A549 (cell line): ENCODE measurements at regions not wholly inside any gene's neighbourhood (a gene's known extent, or its start where the extent isn't known, plus 50 kb on each side); places are given as distances from the start of the nearest gene placed in this dataset.

ENCODE experiments used
- ATAC-seq, 2 experiments: fragments of 200-7000 bp in 1 of 2; fragments of >200 bp in 1 of 2; cut with Nextera tagmentation in 1 of 2; cut with Tn5 transposase in 1 of 2; 3 replicates each; pipeline versions ENCODE4 v1.8.0 to v1.9.1; 2018 to 2020; ENCODE audit warnings: mild to moderate bottlenecking in 1 of 2, moderate library complexity in 1 of 2
- CTCF ChIA-PET: fragments of 300-600 bp; sonication (Branson Sonifier 250); formaldehyde crosslinking; extraction: SDS; loops from one replicate; lab custom pipeline; 2021; ENCODE audit warnings: antibody characterized with exemption, inconsistent platforms; lab: Yijun Ruan, JAX
- POLR2A ChIA-PET: fragments of 350-600 bp; formaldehyde crosslinking; extraction: SDS; loops from one replicate; lab custom pipeline; 2021; ENCODE audit warnings: antibody characterized with exemption, inconsistent platforms; lab: Yijun Ruan, JAX
- DNase-seq, 2 experiments: peaks; one replicate each; pipeline versions ENCODE4 v3.0.0 to v3.0.0-alpha.2; 2011 to 2016; ENCODE audit warnings: low read depth in 1 of 2, low spot score in 1 of 2
- FAIRE-seq: peaks from 2 replicates; lab custom pipeline; 2011; peaks lifted over from hg19 to GRCh38; lab: Jason Lieb, UNC
- H3K27ac ChIP-seq, 2 experiments: fragments of >200 bp; sonication (Bioruptor Twin); formaldehyde crosslinking; 3 replicates each; pipeline ENCODE4 v1.5.1; 2016 to 2017
- H3K4me1 ChIP-seq: fragments of >200 bp; sonication (Bioruptor Twin); formaldehyde crosslinking; 3 replicates; pipeline ENCODE4 v1.6.1; 2016
- H3K4me2 ChIP-seq: fragments of >200 bp; sonication (Bioruptor Twin); formaldehyde crosslinking; 3 replicates; pipeline ENCODE4 v1.6.1; 2016
- H3K4me3 ChIP-seq: fragments of >200 bp; sonication (Bioruptor Twin); formaldehyde crosslinking; 3 replicates; pipeline ENCODE4 v1.5.1; 2016
- H3K9me3 ChIP-seq: fragments of >200 bp; sonication (Bioruptor Twin); formaldehyde crosslinking; 3 replicates; pipeline ENCODE4 v1.6.1; 2016
- CBX2 ChIP-seq: fragments of 200-600 bp; sonication (generic); IDR thresholded peaks from 2 replicates; pipeline ENCODE4 v1.6.1; 2016; ENCODE audit warnings: low read depth, mild to moderate bottlenecking, borderline replicate concordance
- CHD4 ChIP-seq: fragments of 200-600 bp; sonication (generic); IDR thresholded peaks from 2 replicates; pipeline ENCODE4 v1.6.1; 2016; ENCODE audit warnings: antibody characterized with exemption, mild to moderate bottlenecking, borderline replicate concordance
- EHF ChIP-seq: fragments of 250-450 bp; sonication (Bioruptor Pico); IDR thresholded peaks from 2 replicates; pipeline ENCODE4 v1.5.0; 2020; ENCODE audit warnings: mild to moderate bottlenecking
- ELK1 ChIP-seq: fragments of 150-350 bp; IDR thresholded peaks from 2 replicates; pipeline ENCODE4 v1.6.1; 2014; ENCODE audit warnings: low read depth, mild to moderate bottlenecking, low read length
- EP300 ChIP-seq, 2 experiments: fragments of >200 bp; sonication (Bioruptor Twin); formaldehyde crosslinking; IDR thresholded peaks; 2 replicates in 1 of 2; 3 replicates in 1 of 2; pipeline ENCODE4 v1.6.1; 2016 to 2017
- ESRRA ChIP-seq: fragments of 150-350 bp; IDR thresholded peaks from 2 replicates; pipeline ENCODE4 v1.6.1; 2014; ENCODE audit warnings: mild to moderate bottlenecking, low read length, borderline replicate concordance
- HOXB5 ChIP-seq: fragments of 250-450 bp; sonication (Bioruptor Pico); IDR thresholded peaks from 2 replicates; pipeline ENCODE4 v1.5.0; 2020; ENCODE audit warnings: mild to moderate bottlenecking, moderate library complexity
- JUN ChIP-seq, 2 experiments: fragments of >200 bp; sonication (Bioruptor Twin); formaldehyde crosslinking; IDR thresholded peaks; 2 replicates in 1 of 2; 3 replicates in 1 of 2; pipeline ENCODE4 v1.6.1; 2016 to 2017
- JUNB ChIP-seq: fragments of >200 bp; sonication (Bioruptor Twin); formaldehyde crosslinking; IDR thresholded peaks from 2 replicates; pipeline ENCODE4 v1.6.1; 2016
- KDM1A ChIP-seq: fragments of 200-600 bp; sonication (generic); IDR thresholded peaks from 2 replicates; pipeline ENCODE4 v1.6.1; 2016; ENCODE audit warnings: low read depth, mild to moderate bottlenecking
- NFE2L2 ChIP-seq: fragments of 150-350 bp; conservative IDR thresholded peaks from 2 replicates; pipeline ENCODE4 v1.6.1; 2014; ENCODE audit warnings: low read length
- NR3C1 ChIP-seq: fragments of >200 bp; sonication (Bioruptor Twin); formaldehyde crosslinking; IDR thresholded peaks from 3 replicates; pipeline ENCODE4 v1.6.1; 2017
- PHF8 ChIP-seq: fragments of 200-600 bp; sonication (generic); IDR thresholded peaks from 2 replicates; pipeline ENCODE4 v1.6.1; 2016; ENCODE audit warnings: low read depth, mild to moderate bottlenecking, antibody characterized with exemption, moderate library complexity, borderline replicate concordance
- RARB ChIP-seq: fragments of 250-450 bp; sonication (Bioruptor Pico); IDR thresholded peaks from 2 replicates; pipeline ENCODE4 v1.8.0; 2021; ENCODE audit warnings: mild to moderate bottlenecking, moderate library complexity
- SMC3 ChIP-seq: fragments of >200 bp; sonication (Bioruptor Twin); formaldehyde crosslinking; IDR thresholded peaks from 3 replicates; pipeline ENCODE4 v1.6.1; 2018; ENCODE audit warnings: inconsistent platforms
- SREBF2 ChIP-seq: fragments of 450-650 bp; IDR thresholded peaks from 2 replicates; pipeline ENCODE4 v1.6.1; 2014; ENCODE audit warnings: mild to moderate bottlenecking, moderate library complexity
- ZFP36 ChIP-seq: fragments of 450-650 bp; IDR thresholded peaks from 2 replicates; pipeline ENCODE4 v1.6.1; 2014; ENCODE audit warnings: borderline replicate concordance; ENCODE audit not compliant: partially characterized antibody
- WGBS: methylation state at CpG from one replicate; pipeline ENCODE4 v1.1.6; 2017; ENCODE audit errors: missing lambda C conversion rate; 5-methylcytosine and 5-hydroxymethylcytosine counted together
- TF ChIP-seq, protein P1 (sequence below): fragments of 200-600 bp; sonication (generic); IDR thresholded peaks from 2 replicates; pipeline ENCODE4 v1.6.1; 2016; ENCODE audit warnings: antibody characterized with exemption, mild to moderate bottlenecking, moderate library complexity
- TF ChIP-seq, protein P2 (sequence below): fragments of 450-650 bp; IDR thresholded peaks from 2 replicates; pipeline ENCODE4 v1.6.1; 2014; ENCODE audit warnings: antibody characterized with exemption
- TF ChIP-seq, protein P3 (sequence below): fragments of 250-450 bp; sonication (Bioruptor Pico); IDR thresholded peaks from 2 replicates; pipeline ENCODE4 v1.5.0; 2020; ENCODE audit warnings: low read depth, mild to moderate bottlenecking, moderate library complexity
- TF ChIP-seq, protein P4 (sequence below): IDR thresholded peaks from 2 replicates; pipeline ENCODE4 v1.6.1; 2012

GRCh38 chr9:80811656-80812055 lies 877.7 kb downstream of the TLE1 start:
- no peak for ATAC-seq
- H3K27ac ChIP-seq = no peak overlapping the region
- H3K4me2 ChIP-seq = no peak overlapping the region
- no peak for FAIRE-seq
- H3K4me3 ChIP-seq = no peak overlapping the region
- ChIA-PET CTCF (no interaction called here), POLR2A (no interaction called here)
- no peaks in the 10 kb centered on the region for H3K9me3 ChIP-seq
- H3K4me1 ChIP-seq = no peaks in the 10 kb centered on the region
- 18% methylated on average over 2 of the region's 2 CpGs for WGBS
- no peak for DNase-seq
- TF ChIP-seq, protein P1, sequence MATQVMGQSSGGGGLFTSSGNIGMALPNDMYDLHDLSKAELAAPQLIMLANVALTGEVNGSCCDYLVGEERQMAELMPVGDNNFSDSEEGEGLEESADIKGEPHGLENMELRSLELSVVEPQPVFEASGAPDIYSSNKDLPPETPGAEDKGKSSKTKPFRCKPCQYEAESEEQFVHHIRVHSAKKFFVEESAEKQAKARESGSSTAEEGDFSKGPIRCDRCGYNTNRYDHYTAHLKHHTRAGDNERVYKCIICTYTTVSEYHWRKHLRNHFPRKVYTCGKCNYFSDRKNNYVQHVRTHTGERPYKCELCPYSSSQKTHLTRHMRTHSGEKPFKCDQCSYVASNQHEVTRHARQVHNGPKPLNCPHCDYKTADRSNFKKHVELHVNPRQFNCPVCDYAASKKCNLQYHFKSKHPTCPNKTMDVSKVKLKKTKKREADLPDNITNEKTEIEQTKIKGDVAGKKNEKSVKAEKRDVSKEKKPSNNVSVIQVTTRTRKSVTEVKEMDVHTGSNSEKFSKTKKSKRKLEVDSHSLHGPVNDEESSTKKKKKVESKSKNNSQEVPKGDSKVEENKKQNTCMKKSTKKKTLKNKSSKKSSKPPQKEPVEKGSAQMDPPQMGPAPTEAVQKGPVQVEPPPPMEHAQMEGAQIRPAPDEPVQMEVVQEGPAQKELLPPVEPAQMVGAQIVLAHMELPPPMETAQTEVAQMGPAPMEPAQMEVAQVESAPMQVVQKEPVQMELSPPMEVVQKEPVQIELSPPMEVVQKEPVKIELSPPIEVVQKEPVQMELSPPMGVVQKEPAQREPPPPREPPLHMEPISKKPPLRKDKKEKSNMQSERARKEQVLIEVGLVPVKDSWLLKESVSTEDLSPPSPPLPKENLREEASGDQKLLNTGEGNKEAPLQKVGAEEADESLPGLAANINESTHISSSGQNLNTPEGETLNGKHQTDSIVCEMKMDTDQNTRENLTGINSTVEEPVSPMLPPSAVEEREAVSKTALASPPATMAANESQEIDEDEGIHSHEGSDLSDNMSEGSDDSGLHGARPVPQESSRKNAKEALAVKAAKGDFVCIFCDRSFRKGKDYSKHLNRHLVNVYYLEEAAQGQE = no peak
- TF ChIP-seq ESRRA = no peak
- no peak for TF ChIP-seq PHF8
- no peak for TF ChIP-seq CBX2
- TF ChIP-seq ZFP36 = no peak
- no peak for TF ChIP-seq CHD4
- no peak for TF ChIP-seq KDM1A
- no peak for TF ChIP-seq RARB (CRISPR knock-in tag)
- TF ChIP-seq, protein P2, sequence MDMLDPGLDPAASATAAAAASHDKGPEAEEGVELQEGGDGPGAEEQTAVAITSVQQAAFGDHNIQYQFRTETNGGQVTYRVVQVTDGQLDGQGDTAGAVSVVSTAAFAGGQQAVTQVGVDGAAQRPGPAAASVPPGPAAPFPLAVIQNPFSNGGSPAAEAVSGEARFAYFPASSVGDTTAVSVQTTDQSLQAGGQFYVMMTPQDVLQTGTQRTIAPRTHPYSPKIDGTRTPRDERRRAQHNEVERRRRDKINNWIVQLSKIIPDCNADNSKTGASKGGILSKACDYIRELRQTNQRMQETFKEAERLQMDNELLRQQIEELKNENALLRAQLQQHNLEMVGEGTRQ = no peak
- no peak for TF ChIP-seq JUN (IDR thresholded peaks at IDR 0.05)
- TF ChIP-seq, protein P3, sequence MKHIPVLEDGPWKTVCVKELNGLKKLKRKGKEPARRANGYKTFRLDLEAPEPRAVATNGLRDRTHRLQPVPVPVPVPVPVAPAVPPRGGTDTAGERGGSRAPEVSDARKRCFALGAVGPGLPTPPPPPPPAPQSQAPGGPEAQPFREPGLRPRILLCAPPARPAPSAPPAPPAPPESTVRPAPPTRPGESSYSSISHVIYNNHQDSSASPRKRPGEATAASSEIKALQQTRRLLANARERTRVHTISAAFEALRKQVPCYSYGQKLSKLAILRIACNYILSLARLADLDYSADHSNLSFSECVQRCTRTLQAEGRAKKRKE (CRISPR knock-in tag) = no peak
- TF ChIP-seq NFE2L2 = no peak

DNA sequence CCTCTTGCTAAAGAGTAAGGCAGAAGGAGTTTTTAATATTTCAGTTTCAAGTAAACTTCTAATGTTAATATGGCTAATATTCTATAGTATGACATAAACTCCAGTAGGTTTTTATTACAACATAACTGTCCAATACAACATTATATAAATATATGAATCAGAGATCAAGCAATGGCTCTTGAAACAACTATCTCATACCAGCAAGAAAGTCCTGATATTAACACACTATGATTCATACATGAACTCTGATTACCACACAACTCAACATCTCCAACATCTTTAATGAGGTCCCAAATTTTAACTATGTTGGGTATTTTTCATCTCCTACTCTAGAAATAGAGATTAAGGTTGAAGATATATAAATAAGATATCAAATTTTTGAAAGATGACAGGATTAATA lies 878.3 kb downstream of the TLE1 start:
- FAIRE-seq (no peak), DNase-seq (no peak), ATAC-seq (no peak)
- Histone ChIP-seq H3K9me3 (no peaks in the 10 kb centered on the region), H3K27ac (no peak overlapping the region), H3K4me3 (no peak overlapping the region), H3K4me2 (no peak overlapping the region), H3K4me1 (no peaks in the 10 kb centered on the region)
- TF ChIP-seq NFE2L2 (no peak), SMC3 (no peak), JUNB (no peak), SREBF2 (no peak), HOXB5 (CRISPR knock-in tag) (no peak), EP300 (IDR thresholded peaks at IDR 0.05) (no peak), EHF (no peak), RARB (CRISPR knock-in tag) (no peak), ELK1 (no peak), CHD4 (no peak), NR3C1 (no peak)
- TF ChIP-seq, protein P4, sequence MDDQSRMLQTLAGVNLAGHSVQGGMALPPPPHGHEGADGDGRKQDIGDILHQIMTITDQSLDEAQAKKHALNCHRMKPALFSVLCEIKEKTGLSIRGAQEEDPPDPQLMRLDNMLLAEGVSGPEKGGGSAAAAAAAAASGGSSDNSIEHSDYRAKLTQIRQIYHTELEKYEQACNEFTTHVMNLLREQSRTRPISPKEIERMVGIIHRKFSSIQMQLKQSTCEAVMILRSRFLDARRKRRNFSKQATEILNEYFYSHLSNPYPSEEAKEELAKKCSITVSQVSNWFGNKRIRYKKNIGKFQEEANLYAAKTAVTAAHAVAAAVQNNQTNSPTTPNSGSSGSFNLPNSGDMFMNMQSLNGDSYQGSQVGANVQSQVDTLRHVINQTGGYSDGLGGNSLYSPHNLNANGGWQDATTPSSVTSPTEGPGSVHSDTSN = no peak
- TF ChIP-seq, protein P1 = no peak
- POLR2A ChIA-PET = no interaction called here
- CTCF ChIA-PET = no interaction called here
